ENCODE measurements at regions not wholly inside any gene's neighbourhood (a gene's known extent, or its start where the extent isn't known, plus 50 kb on each side); places are given as distances from the start of the nearest gene placed in this dataset.

DNA sequence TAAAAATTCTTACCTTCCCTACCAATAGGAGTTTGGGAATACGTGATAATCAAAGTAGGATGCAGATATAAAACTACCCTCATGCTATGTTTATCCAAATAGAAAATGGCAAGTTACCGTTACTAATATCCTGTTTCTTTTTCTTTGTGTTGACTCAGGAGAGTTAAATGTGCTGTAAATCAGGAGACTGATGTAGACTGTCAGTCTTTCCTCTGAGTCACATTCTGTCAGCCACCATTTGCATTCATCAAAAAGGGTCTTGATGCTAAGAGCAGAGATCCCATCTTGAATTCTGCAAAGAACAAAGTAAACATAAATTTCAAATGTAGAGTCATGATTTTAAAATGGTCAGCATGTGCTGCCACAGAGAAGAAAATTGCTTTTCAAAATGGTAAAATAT is 712.8 kb downstream of the SOCS6 start:
- H4K20me1 ChIP-seq, result no peaks in the 10 kb centered on the region

DNA sequence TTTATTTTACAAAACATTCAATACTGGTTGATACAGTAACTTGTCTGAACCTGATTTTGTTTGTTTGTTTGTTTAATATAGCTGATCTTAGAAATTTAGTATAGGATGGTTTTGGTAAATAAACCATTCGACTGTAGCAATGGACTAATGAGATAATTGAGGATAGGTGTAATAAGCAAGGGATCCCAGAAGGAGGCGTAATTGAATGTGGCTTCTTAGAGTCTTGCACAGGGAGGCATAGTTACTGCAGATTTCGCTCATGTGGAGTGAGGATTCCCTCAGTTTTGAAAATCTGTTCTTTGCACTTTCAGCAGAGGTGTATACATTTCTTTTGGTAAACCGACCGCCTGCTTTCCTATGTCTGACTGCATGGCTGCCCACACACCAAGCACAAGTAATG is 709.6 kb downstream of the SOCS6 start:
- Histone ChIP-seq H3K4me3 (no peak overlapping the region), H3K9me3 (no peaks in the 10 kb centered on the region), H3K9ac (no peak overlapping the region), H3K27ac (no peak overlapping the region), H3K4me1 (no peaks in the 10 kb centered on the region), H3K27me3 (no peaks in the 10 kb centered on the region), H3K36me3 (no peaks in the 10 kb centered on the region), H4K20me1 (no peaks in the 10 kb centered on the region), H3K4me2 (no peak overlapping the region)
- TF ChIP-seq Cebpa-rat (IDR thresholded peaks at IDR 0.05), result no peak

More for the DNA sequence above, 712.8 kb downstream of the SOCS6 start:
- no peak overlapping the region for H3K27ac ChIP-seq
- TF ChIP-seq Cebpa-rat (IDR thresholded peaks at IDR 0.05), result no peak
- no peaks in the 10 kb centered on the region for H3K27me3 ChIP-seq
- H3K4me2 ChIP-seq, result no peak overlapping the region
- no peaks in the 10 kb centered on the region for H3K36me3 ChIP-seq
- H3K9ac ChIP-seq, result no peak overlapping the region
- no peak overlapping the region for H3K4me3 ChIP-seq
- no peaks in the 10 kb centered on the region for H3K9me3 ChIP-seq
- no peaks in the 10 kb centered on the region for H3K4me1 ChIP-seq

DNA sequence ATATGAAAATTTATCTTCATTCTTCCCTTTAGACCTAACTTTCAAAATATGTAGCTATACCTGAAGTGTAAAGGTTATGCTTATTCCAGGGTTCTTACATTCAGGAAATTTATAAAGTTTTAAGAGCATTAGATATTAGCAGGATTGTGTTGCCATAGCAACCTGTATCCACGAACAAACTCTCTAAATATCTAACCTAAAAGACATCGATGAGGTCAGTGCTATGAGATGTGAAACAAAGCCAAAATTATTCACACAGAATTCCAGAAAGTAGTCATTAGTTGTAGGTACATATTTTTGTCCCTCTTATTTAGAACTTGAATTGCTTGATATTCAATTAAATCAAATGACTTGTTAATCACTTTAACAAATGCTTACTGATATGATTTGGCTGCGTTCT is 705.3 kb downstream of the SOCS6 start:
- no peaks in the 10 kb centered on the region for H3K9me3 ChIP-seq
- no peaks in the 10 kb centered on the region for H4K20me1 ChIP-seq
- no peak overlapping the region for H3K4me2 ChIP-seq
- H3K4me1 ChIP-seq, result no peaks in the 10 kb centered on the region
- TF ChIP-seq Cebpa-rat (IDR thresholded peaks at IDR 0.05), result no peak
- no peak overlapping the region for H3K27ac ChIP-seq
- no peak overlapping the region for H3K4me3 ChIP-seq
- H3K9ac ChIP-seq, result no peak overlapping the region
- no peaks in the 10 kb centered on the region for H3K27me3 ChIP-seq
- no peaks in the 10 kb centered on the region for H3K36me3 ChIP-seq

DNA sequence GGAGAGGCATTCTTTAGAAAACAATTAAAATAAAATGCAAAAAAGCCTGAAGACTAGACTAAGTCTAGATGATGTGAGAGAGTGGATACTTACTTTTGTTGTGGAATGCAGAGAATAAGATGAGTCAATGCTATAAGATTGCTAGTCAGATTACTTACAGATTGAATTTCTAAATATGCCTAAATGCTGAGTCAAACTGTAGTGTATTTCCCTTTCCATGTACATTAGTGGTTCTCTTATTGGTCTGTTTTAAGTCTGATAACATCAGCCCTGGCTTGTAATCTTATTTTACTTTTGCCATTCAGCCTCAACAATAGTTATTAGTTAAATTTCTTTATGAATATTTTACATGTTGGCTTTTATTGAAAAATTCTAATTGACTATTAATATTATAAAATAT is 702.7 kb downstream of the SOCS6 start:
- Histone ChIP-seq H3K27ac (no peak overlapping the region), H3K4me1 (no peaks in the 10 kb centered on the region), H4K20me1 (no peaks in the 10 kb centered on the region), H3K36me3 (no peaks in the 10 kb centered on the region), H3K9me3 (peaks cover 10% of the 10 kb centered on the region), H3K9ac (no peak overlapping the region), H3K4me2 (no peak overlapping the region), H3K27me3 (no peaks in the 10 kb centered on the region), H3K4me3 (no peak overlapping the region)
- TF ChIP-seq Cebpa-rat (IDR thresholded peaks at IDR 0.05), result no peak

DNA sequence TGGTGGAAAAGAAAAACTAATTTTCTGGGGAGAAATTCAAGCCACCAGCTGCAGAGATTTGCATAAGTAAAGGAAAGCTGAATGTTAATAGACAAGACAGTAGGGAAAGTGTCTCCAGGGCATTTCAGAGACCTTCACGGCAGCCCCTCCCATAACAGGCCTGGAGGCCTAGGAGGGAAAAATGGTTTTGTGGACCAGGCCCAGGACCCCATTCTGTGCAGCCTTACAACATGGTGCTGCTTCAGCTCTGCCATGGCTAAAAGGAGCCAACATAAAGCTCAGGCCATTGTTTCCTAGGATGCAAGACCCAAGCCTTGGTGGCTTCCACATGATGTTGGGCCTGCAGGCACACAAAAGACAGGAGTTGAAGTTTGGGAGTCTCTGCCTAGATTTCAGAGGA is 697.1 kb downstream of the SOCS6 start:
- Histone ChIP-seq H3K36me3 (peaks cover 7% of the 10 kb centered on the region), H3K9ac (no peak overlapping the region), H3K27ac (no peak overlapping the region), H3K4me3 (no peak overlapping the region), H3K4me1 (no peaks in the 10 kb centered on the region), H3K9me3 (peaks cover 29% of the 10 kb centered on the region), H3K4me2 (no peak overlapping the region), H4K20me1 (no peaks in the 10 kb centered on the region), H3K27me3 (no peaks in the 10 kb centered on the region)
- TF ChIP-seq Cebpa-rat (IDR thresholded peaks at IDR 0.05), result no peak

DNA sequence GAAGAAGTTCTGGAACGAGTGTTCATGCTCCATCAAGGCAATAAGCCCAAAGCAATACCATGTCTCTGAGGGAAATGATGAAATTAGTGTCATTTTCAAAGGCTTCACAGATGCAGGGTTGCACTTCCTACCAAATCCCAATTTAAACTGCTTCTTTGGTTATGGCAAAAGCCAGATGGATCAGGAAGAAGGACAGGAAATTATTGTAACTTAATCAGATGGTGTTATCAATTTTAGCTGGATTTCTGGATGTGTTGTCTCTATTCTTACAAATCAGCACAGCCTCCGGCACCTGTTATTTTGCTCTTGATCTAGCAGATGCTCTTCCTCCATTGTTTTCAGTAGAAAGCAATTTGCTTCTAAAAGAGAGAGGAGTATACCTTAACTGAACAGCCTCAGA is 693.4 kb downstream of the SOCS6 start:
- H3K4me3 ChIP-seq, result no peak overlapping the region
- peaks cover 26% of the 10 kb centered on the region for H3K9me3 ChIP-seq
- no peak for TF ChIP-seq Cebpa-rat (IDR thresholded peaks at IDR 0.05)
- no peaks in the 10 kb centered on the region for H4K20me1 ChIP-seq
- peaks cover 7% of the 10 kb centered on the region for H3K36me3 ChIP-seq
- no peaks in the 10 kb centered on the region for H3K4me1 ChIP-seq
- H3K4me2 ChIP-seq, result no peak overlapping the region
- H3K27me3 ChIP-seq, result no peaks in the 10 kb centered on the region
- H3K9ac ChIP-seq, result no peak overlapping the region
- no peak overlapping the region for H3K27ac ChIP-seq

DNA sequence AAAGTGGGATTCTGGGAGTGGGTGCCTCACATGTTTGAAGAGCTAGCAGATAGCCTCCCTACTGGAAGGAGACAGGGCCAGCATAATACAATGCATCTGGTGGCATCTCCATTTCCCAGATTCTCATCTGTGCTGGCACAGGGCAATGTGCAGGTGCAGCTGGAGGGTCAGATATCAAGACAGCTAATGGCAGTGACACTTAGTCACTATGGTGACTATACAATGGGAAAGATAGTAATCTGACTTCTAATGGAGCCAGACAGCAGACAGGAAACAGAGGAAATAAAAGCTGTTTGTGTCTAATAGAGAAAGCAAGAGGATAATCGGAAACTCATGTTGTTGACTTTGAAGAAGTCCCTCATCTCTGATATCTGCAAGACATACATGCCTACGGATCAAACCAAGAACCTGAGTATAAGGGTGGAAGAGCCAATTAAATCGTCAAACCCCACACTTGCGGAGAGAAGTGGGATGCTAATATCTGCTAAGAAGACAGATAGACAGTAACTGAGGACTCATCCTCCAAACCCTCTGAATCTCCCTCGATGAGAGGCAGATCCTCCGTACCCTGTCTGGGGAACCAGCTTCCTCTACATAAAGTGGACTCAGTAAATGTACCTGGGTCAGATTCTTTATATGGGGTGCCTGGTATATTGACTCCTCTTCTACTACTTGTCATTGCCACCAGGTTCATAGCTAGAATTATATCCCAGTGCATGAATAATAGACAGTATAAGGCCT is 692.7 kb downstream of the SOCS6 start:
- TF ChIP-seq Cebpa-rat (IDR thresholded peaks at IDR 0.05), result no peak
- Histone ChIP-seq H3K4me2 (no peak overlapping the region), H4K20me1 (no peaks in the 10 kb centered on the region), H3K36me3 (peaks cover 7% of the 10 kb centered on the region), H3K9me3 (peaks cover 19% of the 10 kb centered on the region), H3K27ac (no peak overlapping the region), H3K9ac (no peak overlapping the region), H3K4me3 (no peak overlapping the region), H3K4me1 (no peaks in the 10 kb centered on the region), H3K27me3 (no peaks in the 10 kb centered on the region)

DNA sequence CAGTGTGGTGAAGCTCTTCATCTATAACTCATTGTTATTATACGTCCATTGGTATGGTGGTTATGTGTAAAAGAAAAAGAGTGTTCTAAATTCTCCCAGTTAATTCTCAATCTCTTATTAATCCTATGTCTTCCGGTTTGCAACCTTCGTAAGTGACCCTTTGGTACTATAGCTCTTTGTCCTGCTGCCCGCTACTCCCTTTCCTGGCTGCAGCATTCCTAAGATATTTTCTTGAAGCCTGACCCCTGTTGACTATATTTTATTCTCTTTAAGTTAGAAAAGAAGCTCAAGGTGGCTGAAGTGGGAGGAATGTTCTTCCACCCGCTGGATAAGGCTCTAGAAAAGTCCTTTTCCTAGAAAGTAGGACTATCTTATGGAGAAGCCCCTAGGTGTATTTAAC is 684.8 kb downstream of the SOCS6 start:
- no peak overlapping the region for H3K4me3 ChIP-seq
- no peaks in the 10 kb centered on the region for H3K4me1 ChIP-seq
- H3K9me3 ChIP-seq, result no peaks in the 10 kb centered on the region
- no peaks in the 10 kb centered on the region for H3K36me3 ChIP-seq
- no peak overlapping the region for H3K4me2 ChIP-seq
- TF ChIP-seq Cebpa-rat (IDR thresholded peaks at IDR 0.05), result no peak
- no peak overlapping the region for H3K9ac ChIP-seq
- H3K27me3 ChIP-seq, result no peaks in the 10 kb centered on the region
- H3K27ac ChIP-seq, result no peak overlapping the region
- H4K20me1 ChIP-seq, result no peaks in the 10 kb centered on the region

DNA sequence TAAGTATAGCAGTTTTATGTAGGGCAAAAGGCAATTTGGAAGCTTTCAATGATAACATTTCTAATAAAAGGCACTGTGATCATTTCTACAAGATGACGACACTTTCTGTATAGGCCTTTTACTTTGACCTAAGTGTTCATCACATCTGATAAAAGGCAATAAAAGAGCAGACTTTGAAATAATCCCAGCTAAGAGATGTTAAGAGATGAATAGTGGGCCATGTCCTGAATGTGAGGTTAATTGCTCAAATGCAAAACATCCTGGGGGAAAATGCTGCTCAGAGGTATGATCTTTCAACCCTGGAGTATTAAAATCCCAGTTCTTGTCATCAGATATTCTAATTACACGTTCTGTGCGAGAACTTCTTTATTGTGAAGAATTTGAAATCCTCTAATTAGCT is 677.6 kb downstream of the SOCS6 start:
- no peak for TF ChIP-seq Cebpa-rat (IDR thresholded peaks at IDR 0.05)
- H3K9me3 ChIP-seq, result no peaks in the 10 kb centered on the region
- no peaks in the 10 kb centered on the region for H3K27me3 ChIP-seq
- no peaks in the 10 kb centered on the region for H4K20me1 ChIP-seq
- no peaks in the 10 kb centered on the region for H3K4me1 ChIP-seq
- no peak overlapping the region for H3K27ac ChIP-seq
- H3K36me3 ChIP-seq, result no peaks in the 10 kb centered on the region
- H3K4me3 ChIP-seq, result no peak overlapping the region
- no peak overlapping the region for H3K4me2 ChIP-seq
- H3K9ac ChIP-seq, result no peak overlapping the region

DNA sequence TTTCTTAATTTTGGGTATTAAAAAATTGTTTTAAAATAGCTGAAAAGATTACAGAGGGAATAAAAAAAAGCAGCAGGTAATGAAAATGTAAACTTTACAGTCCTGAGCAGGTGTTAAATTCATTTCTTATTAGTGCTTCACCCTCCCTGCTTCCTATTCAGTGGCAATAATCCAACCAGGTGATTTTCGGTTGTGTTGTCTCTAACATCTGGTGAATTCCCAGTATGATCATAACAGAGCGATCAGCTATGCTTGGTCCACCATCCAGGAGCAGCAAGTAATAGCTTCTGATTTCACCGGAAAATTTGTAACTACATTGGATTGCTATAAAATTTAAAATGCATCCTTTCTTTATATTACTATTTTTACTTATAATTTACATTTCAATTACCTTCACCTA is 673.1 kb downstream of the SOCS6 start:
- H3K36me3 ChIP-seq, result no peaks in the 10 kb centered on the region
- H3K4me3 ChIP-seq, result no peak overlapping the region
- TF ChIP-seq Cebpa-rat (IDR thresholded peaks at IDR 0.05), result no peak
- H3K9ac ChIP-seq, result no peak overlapping the region
- no peaks in the 10 kb centered on the region for H3K27me3 ChIP-seq
- no peak overlapping the region for H3K4me2 ChIP-seq
- no peaks in the 10 kb centered on the region for H3K9me3 ChIP-seq
- no peaks in the 10 kb centered on the region for H3K4me1 ChIP-seq
- H4K20me1 ChIP-seq, result no peaks in the 10 kb centered on the region
- no peak overlapping the region for H3K27ac ChIP-seq

DNA sequence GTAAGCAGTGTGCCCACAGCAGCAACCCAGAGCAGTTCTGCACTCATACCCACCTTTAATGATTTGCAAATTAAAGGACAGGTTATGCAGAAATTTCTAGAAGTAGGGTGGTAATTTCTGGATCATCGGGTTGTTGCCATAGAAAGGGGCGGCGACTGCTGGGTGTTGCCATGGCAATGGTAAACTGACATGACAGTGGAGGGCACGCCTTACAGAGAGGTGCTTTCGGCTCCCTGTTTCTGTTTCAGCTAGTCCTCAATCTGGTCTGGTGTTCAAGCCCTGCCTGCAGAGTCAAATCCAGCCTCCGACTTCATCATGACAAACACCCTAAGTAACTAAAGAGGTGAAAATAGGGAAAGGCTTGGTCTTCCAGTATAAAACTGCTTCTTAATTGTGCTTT is 667.7 kb downstream of the SOCS6 start:
- Histone ChIP-seq H3K4me2 (no peak overlapping the region), H3K36me3 (no peaks in the 10 kb centered on the region), H3K27me3 (no peaks in the 10 kb centered on the region), H4K20me1 (no peaks in the 10 kb centered on the region), H3K4me3 (no peak overlapping the region), H3K27ac (no peak overlapping the region), H3K4me1 (no peaks in the 10 kb centered on the region), H3K9ac (no peak overlapping the region), H3K9me3 (no peaks in the 10 kb centered on the region)
- TF ChIP-seq Cebpa-rat (IDR thresholded peaks at IDR 0.05), result no peak

Data from BLaER1 (cell line).